ENCODE measurements at regions not wholly inside any gene's neighbourhood (a gene's known extent, or its start where the extent isn't known, plus 50 kb on each side); places are given as distances from the start of the nearest gene placed in this dataset.

- no peak for TF ChIP-seq ATF2 (IDR thresholded peaks at IDR 0.05; ENCODE audit: low read length)
Measured at GRCh38 chr5:88401228-88401627, 132.6 kb upstream of the TMEM161B start (continued).
